HG03439 (cell line): ENCODE measurements at regions not wholly inside any gene's neighbourhood (a gene's known extent, or its start where the extent isn't known, plus 50 kb on each side); places are given as distances from the start of the nearest gene placed in this dataset.

Experiments
- ATAC-seq: cut with Tn5 transposase; IDR thresholded peaks from one replicate; pipeline ENCODE4 v1.9.1; 2021; ENCODE audit warnings: mild to moderate bottlenecking, moderate library complexity; ENCODE audit not compliant: unreplicated experiment

- ATAC-seq: no peak
Observed at GRCh38 chr3:165457096-165457495, 260.9 kb upstream of the SLITRK3 start.

- ATAC-seq: no peak
Observed at GRCh38 chr3:165455793-165456192, 259.6 kb upstream of the SLITRK3 start.

GRCh38 chr3:165455360-165455759 lies 259.2 kb upstream of the SLITRK3 start:
- ATAC-seq: no peak

GRCh38 chr3:165451371-165452070 lies 255.3 kb upstream of the SLITRK3 start:
- no peak for ATAC-seq

- no peak for ATAC-seq
Observed at GRCh38 chr3:165446555-165446954, 250.4 kb upstream of the SLITRK3 start.

GRCh38 chr3:165444745-165445144 lies 248.6 kb upstream of the SLITRK3 start:
- ATAC-seq: no peak

GRCh38 chr3:165443664-165444063 lies 247.5 kb upstream of the SLITRK3 start:
- ATAC-seq: no peak

GRCh38 chr3:165442061-165442460 lies 245.9 kb upstream of the SLITRK3 start:
- ATAC-seq: no peak

- peak; percentile 71 for ATAC-seq
Observed at GRCh38 chr3:165440380-165440779, 244.2 kb upstream of the SLITRK3 start.

GRCh38 chr3:165439765-165440164 lies 243.6 kb upstream of the SLITRK3 start:
- no peak for ATAC-seq

GRCh38 chr3:165434516-165434915 lies 238.3 kb upstream of the SLITRK3 start:
- no peak for ATAC-seq

- ATAC-seq: no peak
Observed at GRCh38 chr3:165406425-165406824, 210.2 kb upstream of the SLITRK3 start.

GRCh38 chr3:165404357-165405027 lies 208.3 kb upstream of the SLITRK3 start:
- ATAC-seq: no peak

GRCh38 chr3:165403666-165404065 lies 207.5 kb upstream of the SLITRK3 start:
- ATAC-seq: no peak

- ATAC-seq: no peak
Observed at GRCh38 chr3:165395188-165395587, 199.0 kb upstream of the SLITRK3 start.

- no peak for ATAC-seq
Observed at GRCh38 chr3:165393461-165393860, 197.3 kb upstream of the SLITRK3 start.

- no peak for ATAC-seq
Observed at GRCh38 chr3:165390166-165390565, 194.0 kb upstream of the SLITRK3 start.

GRCh38 chr3:165389653-165390052 lies 193.5 kb upstream of the SLITRK3 start:
- no peak for ATAC-seq

GRCh38 chr3:165389064-165389463 lies 192.9 kb upstream of the SLITRK3 start:
- no peak for ATAC-seq

- ATAC-seq: no peak
Observed at GRCh38 chr3:165383381-165383780, 187.2 kb upstream of the SLITRK3 start.

- no peak for ATAC-seq
Observed at GRCh38 chr3:165382672-165383071, 186.5 kb upstream of the SLITRK3 start.

GRCh38 chr3:165378761-165379160 lies 182.6 kb upstream of the SLITRK3 start:
- ATAC-seq: no peak

- ATAC-seq: no peak
Observed at GRCh38 chr3:165359005-165359404, 162.8 kb upstream of the SLITRK3 start.
